ENCODE measurements at regions not wholly inside any gene's neighbourhood (a gene's known extent, or its start where the extent isn't known, plus 50 kb on each side); places are given as distances from the start of the nearest gene placed in this dataset.

GRCh38 chrX:144840616-144841015, 406.7 kb upstream of the SPANXN1 start:
- peaks cover 45 to 48% of the 10 kb centered on the region in 2 experiments for H3K9me3 Mint-ChIP-seq
- Histone ChIP-seq H3K4me2 (ENCODE audit: insufficient read depth, insufficient read length, low read length) (no peak overlapping the region), H2AK5ac (ENCODE audit: insufficient read length, low read length) (no peak overlapping the region), H3K27me3 (ENCODE audit: insufficient read depth, low read length) (no peaks in the 10 kb centered on the region), H4K8ac (replicated peaks; ENCODE audit: insufficient read length, low read depth, low read length) (no peak overlapping the region), H3K4ac (ENCODE audit: low read depth, low read length) (no peak overlapping the region), H4K20me1 (ENCODE audit: control insufficient read depth, insufficient read depth, insufficient read length) (no peaks in the 10 kb centered on the region), H3K27ac (ENCODE audit: insufficient read length, low read depth, low read length) (no peak overlapping the region), H3K79me1 (ENCODE audit: insufficient read depth, low read depth, low read length, poor library complexity, severe bottlenecking) (no peaks in the 10 kb centered on the region), H2AFZ (ENCODE audit: low read length) (no peak overlapping the region), H3K9me3 (ENCODE audit: control insufficient read depth, low read depth, low read length) (peaks cover 25% of the 10 kb centered on the region), H3K4me1 (ENCODE audit: insufficient read depth, low read length) (no peaks in the 10 kb centered on the region), H3T11ph (ENCODE audit: low read length) (no peak overlapping the region), H3K18ac (ENCODE audit: insufficient read length, low read depth, low read length) (no peak overlapping the region), H4K5ac (ENCODE audit: insufficient read length, low read depth, low read length) (no peak overlapping the region), H3K23ac (ENCODE audit: insufficient read length, low read depth, low read length) (no peak overlapping the region), H2BK120ac (ENCODE audit: low read depth, low read length, poor library complexity, severe bottlenecking) (no peak overlapping the region), H3K14ac (ENCODE audit: insufficient read depth, low read length) (no peak overlapping the region), H3K79me2 (ENCODE audit: insufficient read depth, low read length) (no peaks in the 10 kb centered on the region), H3K23me2 (ENCODE audit: insufficient read length, low read depth, low read length, poor library complexity, severe bottlenecking) (no peaks in the 10 kb centered on the region), H2BK20ac (ENCODE audit: low read depth, low read length, poor library complexity, severe bottlenecking) (no peak overlapping the region), H2BK12ac (ENCODE audit: insufficient read length, low read depth, low read length) (no peak overlapping the region), H3K56ac (ENCODE audit: insufficient read length, low read depth, low read length) (no peak overlapping the region), H4K91ac (ENCODE audit: insufficient read length, low read depth, low read length) (no peak overlapping the region), H2BK15ac (ENCODE audit: low read depth, low read length) (no peak overlapping the region), H3K9ac (ENCODE audit: extremely low read depth, insufficient read length, low read length) (no peak overlapping the region), H2BK5ac (ENCODE audit: insufficient read length, low read length) (no peak overlapping the region)
- DNase-seq: no peak
- no peaks in the 10 kb centered on the region for H3K27me3 Mint-ChIP-seq (ENCODE audit: low read depth)
- no CpG with 5 or more reads among the region's 1 CpG for WGBS (ENCODE audit: extremely low coverage, insufficient read length, low lambda C conversion rate)
- H3K36me3 Mint-ChIP-seq (ENCODE audit: insufficient read depth in 1 of 3, low read depth in 3 of 3): peaks cover 0 to 7% (median 2%) of the 10 kb centered on the region in 3 experiments; a peak in 2 of 7 replicates
- H3K4me1 Mint-ChIP-seq: peaks cover 3 to 4% of the 10 kb centered on the region in 2 experiments; a peak in 1 of 4 replicates
- no peak overlapping the region for H3K27ac Mint-ChIP-seq
- no peak for TF ChIP-seq CTCF (conservative IDR thresholded peaks at IDR 0.05)
- no peak overlapping the region for H3K4me3 Mint-ChIP-seq

Measured in H9 (cell line).